ENCODE measurements at regions not wholly inside any gene's neighbourhood (a gene's known extent, or its start where the extent isn't known, plus 50 kb on each side); places are given as distances from the start of the nearest gene placed in this dataset.
"Not testable (repeated sequence)": the region's sequence is repeated elsewhere in the genome, so short reads cannot be mapped to it uniquely, and the experiment has no call there.

DNA sequence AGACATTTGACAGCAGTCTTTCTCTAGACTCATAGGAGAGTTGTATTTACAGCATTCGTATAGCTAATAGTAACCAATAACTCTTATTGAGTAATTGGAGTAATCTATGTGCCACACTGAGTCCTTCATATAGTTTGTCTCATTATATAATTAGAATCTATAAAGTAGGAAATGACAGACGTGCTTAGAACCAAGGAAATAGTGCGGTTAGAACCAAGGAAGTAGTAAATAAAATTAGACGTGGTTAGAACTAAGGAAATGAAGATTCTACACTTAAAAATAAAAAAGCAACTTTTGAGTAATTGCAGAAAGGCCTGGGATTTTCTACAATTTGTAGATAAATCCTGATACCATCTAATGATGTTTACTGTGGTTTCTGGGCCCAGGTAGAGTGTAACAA is 107.8 kb upstream of the TNFSF11 start:
- H3K4me3 ChIP-seq = no peak overlapping the region

DNA sequence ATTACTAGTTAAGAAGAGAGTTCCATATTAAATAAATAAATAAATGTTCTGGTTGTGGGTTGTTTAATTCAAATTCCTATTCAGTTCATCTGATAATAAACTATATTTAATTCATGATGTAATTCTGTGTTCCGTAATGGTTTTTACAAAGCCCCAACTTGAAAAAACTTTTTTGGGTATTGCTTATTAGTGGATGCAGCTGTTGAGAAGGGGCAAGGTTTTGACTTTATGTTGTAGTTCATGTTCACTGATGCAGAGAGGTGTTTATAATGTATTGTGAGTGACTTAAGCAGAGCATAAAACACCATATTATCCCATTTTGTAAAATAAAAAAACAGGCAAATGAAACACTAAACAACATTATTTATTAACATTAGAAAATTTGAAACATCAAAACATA is 107.3 kb upstream of the TNFSF11 start:
- Histone ChIP-seq H3K4me3 (no peak overlapping the region), H3K27ac (peak overlapping the region in 1 of 21 experiments; percentile 2)

More for the DNA sequence above, 107.8 kb upstream of the TNFSF11 start:
- peak overlapping the region in 1 of 21 experiments; percentile 2 for H3K27ac ChIP-seq

DNA sequence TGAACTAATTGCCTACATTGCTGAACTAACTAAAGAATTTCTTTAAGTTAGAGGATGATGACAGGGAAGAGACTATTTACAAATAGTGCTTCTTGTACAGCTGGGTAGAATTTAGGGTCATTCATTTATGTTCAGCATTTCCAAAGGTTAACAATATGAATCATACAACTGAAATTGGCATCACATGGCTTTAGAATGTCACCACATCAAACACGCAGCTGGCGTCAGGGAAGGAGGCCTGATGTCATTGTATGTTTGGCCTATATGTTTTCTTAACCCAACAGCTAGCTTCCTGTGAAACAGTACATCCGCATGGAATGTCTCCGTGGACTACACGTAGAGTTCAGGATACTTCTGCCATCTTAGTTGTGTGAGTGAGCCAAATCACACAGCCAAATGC is 99.0 kb upstream of the TNFSF11 start:
- no peak overlapping the region for H3K4me3 ChIP-seq
- no peak overlapping the region for H3K27ac ChIP-seq

DNA sequence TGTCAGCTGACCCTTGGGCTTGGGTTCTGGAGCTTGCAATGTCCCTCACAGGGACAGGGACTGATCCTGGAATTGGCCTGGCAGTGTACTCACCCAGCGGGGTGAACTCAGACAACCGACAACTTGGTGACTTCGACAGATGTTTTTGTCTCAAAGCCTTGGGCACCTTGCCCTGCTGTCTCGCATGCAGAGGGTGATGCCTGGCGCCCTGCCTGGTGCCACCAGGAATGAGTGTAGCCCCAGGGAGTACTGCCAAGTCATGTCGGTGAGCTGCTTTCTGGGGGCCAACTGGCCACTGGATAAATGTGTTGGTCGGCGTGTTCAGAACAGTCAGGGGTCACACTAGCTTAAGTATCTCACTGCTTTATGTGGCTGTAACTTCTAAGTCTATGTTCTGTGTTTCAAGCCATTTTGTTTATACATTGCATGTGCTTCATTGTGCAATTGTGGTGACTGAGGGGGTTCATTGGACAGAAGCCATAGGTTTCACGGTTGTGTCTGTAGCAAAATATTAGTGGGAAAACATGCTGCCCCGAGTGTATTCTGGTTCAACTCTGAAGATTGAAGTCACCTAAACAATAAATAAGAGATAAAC is 96.3 kb upstream of the TNFSF11 start:
- H3K4me3 ChIP-seq = no peak overlapping the region
- no peak overlapping the region for H3K27ac ChIP-seq

DNA sequence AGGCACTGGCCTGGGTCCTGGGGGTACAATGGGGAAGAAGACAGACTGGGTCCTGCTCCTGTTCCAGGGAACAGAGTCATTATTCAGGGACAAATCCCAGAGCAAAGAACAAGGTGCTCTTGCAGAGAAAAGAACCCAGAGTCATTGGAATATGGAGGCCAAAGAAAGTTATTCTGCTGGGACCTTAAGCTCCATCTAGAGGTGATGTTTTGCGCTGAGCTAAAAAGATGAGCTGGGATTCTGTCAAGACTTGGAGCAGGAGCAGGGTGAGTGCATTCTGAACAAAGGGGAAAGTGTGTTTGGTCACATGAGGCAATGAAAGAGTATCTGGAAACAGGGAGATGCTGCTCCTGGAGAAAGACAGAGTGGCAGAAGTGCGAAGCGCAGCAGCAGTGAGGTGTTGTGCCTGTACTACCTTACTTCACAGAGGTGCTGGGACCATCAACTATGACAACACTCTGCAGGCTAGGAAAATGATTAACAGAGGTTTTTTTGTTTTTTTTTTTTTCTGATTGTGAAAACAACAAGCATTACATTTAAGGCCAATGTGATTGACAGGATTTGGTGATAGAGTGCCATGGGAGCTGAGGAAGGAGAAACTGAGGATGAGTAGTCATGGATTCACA is 95.3 kb upstream of the TNFSF11 start:
- Histone ChIP-seq H3K27ac (no peak overlapping the region), H3K4me3 (no peak overlapping the region)

DNA sequence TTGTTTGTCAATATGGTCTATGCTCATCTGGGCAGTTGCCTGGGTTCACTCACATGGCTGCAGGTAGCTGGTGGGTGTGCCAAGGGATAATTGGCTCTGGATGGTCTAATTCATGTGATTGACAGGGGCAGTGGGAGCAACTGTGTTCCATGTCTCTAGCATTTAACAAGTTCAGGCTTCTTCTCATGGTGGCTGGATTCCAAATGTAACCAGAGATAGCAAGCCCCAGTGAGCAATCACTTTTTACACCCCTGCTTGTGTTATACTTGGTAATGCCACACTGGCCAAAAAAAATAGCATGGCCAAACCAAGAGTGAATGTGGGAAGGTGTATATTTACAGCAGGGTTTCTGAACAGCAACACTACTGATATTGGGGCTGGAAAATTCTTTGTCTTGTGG is 89.6 kb upstream of the TNFSF11 start:
- no peak overlapping the region for H3K4me3 ChIP-seq
- H3K27ac ChIP-seq = peak overlapping the region in 3 of 21 experiments; percentile 4 to 39 (median 29)

DNA sequence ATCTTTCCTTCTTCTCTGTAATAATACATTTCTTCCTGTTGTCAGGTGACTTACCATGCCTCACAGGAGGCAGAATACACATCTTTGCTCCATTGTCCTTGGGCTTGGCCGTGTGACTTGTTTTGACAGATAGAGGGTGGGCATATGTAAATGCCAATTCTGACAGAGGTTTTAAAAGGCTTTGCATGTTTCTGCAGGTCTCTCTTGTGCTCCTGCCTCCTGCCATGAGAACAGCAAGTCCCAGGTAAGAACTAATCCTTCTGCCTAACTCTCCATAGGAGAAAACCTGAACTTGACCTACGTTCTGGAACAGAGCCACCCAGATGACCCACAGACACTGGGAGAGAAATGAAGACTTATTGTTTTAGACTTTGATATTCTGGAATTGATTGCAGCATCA is 88.7 kb upstream of the TNFSF11 start:
- peak overlapping the region in 1 of 7 experiments; percentile 17 for H3K4me3 ChIP-seq
- peak overlapping the region in 4 of 21 experiments; percentile 4 to 39 (median 25) for H3K27ac ChIP-seq

DNA sequence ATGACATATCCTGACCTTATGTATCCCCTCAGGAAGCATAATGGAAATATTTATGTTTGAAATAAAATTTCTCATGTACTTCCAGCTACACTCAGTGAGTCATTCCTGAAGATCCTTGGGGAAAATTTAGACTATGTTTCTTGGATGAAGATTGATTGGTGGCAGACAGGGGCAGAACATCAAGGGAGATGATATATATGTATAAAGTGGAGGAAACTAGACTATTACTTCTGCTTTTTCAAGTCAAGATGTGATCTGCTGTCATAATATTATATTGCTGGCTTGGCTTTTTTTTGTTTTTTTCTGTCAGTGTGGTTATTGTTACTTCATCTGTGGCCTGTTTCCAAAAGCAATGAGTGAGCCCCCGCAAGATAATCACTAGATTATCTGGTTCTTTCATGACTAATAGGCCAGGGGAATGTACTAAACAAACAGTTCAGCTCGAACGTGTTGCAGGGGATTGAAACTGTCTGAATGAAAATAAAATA is 87.2 kb upstream of the TNFSF11 start:
- Histone ChIP-seq H3K4me3 (no peak overlapping the region), H3K27ac (peak overlapping the region in 3 of 21 experiments; percentile 3 to 33 (median 8))

DNA sequence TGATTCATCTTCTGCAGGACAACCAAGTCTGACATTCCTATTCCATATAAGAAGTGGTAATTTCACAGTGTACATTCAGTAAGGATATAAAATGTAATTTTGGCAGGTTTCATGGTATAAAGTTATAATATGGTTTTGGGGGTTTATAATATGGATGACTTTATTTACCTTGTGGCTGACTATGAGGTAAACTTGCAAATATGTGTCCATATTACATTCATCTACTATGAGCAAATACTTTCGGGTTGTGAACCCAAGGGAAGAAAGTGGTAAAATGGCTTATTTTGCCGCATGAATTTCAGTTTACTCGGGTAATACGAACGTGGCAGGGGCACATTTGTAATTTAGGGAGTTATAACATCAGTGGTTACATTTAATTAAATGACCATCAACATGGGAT is 86.7 kb upstream of the TNFSF11 start:
- H3K27ac ChIP-seq = no peak overlapping the region
- H3K4me3 ChIP-seq = no peak overlapping the region

DNA sequence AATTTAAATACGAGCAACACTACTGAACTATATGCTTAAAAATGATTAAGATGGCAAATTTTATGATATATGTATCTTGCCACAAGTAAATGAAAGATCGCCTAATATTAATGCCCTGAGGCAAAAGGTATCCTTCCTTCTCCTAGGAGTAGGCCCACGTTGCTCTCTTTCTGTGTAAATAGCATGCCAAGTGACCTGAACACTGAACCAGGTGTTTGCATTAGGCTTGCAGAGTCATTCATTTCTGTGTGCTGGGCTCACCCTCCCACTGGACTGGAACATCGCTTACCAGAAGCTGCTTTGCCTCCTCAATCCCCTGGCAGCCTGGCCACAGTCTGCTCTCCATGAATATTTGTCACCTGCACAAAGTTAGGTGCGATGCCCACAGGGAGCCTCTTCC is 83.3 kb upstream of the TNFSF11 start:
- H3K4me3 ChIP-seq = no peak overlapping the region
- no peak overlapping the region for H3K27ac ChIP-seq

DNA sequence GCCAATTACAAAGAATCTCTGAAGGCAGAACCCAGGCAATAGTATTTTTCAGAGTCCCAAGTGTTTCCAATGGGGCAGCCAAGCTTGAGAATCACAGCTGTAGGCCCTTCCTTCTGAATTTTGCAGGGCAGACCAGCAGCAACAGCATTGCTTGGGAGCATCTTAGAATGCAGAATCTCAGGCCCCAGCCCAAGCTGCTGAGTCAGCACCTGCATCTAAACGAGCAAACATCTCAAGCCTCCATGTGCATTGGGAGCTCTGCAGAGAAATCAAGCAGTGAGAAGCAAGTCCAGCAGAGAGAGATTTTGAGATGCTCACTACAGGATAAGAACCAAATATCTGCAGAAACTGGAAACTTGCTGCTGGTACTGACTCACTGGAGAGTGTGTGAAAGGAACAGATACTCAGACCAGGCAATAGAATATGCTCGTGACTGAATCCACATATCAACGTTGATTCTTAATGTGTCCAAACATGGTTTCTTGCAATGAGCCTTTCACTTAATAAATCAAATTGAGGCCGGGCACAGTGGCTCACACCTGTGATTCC is 81.5 kb upstream of the TNFSF11 start:
- no peak overlapping the region for H3K27ac ChIP-seq
- H3K4me3 ChIP-seq = no peak overlapping the region

DNA sequence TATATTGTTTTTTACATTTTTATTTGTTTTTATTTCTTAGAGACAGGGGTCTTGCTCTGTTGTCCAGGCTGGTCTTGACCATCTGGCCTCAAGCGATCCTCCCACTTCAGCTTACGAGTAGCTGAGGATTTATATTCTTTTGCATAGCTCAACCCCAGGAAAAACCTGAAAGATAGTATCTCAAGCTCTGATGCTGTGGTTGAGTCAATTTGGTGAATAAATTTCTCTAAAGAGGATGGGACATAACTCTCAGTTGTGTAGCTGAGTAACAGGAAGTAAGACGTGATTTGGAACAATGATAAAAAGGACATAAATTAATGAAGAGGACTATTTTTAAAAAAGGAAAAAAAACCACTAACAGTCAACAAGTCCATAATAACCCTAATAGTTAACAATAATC is 79.8 kb upstream of the TNFSF11 start:
- Histone ChIP-seq H3K27ac (no peak overlapping the region), H3K4me3 (no peak overlapping the region)

DNA sequence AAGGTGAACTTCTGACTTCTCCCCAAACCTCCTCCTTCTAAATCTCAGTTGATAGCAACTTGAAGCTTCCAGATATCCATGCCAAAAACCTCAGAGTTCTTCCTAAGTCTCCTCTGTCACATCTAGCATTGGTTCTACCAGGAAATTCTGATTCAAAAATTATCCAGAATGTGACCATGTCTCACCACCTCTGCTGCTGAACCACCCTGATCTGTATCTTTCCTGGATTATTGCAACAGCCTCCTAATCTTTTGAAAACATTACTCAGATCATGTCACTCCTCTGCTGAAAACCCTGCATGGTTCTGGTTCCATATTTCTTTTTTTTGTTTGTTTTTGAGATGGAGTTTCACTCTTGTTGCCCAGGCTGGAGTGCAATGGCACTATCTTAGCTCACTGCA is 78.7 kb upstream of the TNFSF11 start:
- H3K4me3 ChIP-seq = no peak overlapping the region
- no peak overlapping the region for H3K27ac ChIP-seq

DNA sequence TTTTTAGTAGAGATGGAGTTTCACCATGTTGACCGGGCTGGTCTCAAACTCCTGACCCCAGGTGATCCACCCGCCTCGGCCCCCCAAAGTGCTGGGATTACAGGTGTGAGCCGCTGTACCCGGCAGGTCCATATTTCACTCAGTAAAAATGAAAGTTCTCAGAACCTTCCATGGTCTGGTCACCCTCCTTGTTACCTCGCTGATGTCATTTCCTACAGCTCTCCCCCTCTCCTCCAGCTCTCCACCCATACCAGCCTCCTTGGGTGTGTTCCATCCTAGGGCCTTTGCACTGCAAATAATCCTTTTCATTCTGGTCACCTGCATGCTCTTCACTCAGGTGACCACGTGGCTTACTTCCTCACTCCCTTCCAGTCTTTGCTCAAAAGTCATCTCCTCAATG is 78.2 kb upstream of the TNFSF11 start:
- no peak overlapping the region for H3K27ac ChIP-seq
- H3K4me3 ChIP-seq = no peak overlapping the region

DNA sequence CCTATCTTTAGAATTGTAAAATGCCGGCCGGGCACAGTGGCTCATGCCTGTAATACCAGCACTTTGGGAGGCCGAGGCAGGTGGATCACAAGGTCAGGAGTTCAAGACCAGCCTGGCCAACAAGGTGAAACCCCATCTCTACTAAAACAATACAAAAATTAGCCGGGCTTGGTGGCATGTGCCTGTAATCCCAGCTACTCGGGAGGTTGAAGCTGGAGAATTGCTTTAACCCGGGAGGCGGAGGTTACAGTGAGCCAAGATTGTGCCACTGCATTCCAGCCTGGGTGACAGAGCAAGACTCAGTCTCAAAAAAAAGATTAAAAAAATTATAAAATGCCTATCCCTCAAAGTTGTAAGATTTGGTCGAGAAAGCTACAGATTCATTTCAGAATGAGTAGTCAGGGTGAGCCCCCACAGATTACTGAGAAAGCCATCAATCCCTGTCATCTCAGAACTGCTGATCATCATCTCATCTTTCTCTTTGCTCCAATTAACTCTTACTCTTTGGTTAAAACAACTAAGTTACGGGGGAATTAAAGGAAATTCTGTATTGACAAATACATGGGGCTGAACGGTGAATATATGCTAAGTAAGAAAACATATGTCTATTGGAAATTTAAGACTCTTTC is 76.9 kb upstream of the TNFSF11 start:
- not testable (repeated sequence) for H3K4me3 ChIP-seq

DNA sequence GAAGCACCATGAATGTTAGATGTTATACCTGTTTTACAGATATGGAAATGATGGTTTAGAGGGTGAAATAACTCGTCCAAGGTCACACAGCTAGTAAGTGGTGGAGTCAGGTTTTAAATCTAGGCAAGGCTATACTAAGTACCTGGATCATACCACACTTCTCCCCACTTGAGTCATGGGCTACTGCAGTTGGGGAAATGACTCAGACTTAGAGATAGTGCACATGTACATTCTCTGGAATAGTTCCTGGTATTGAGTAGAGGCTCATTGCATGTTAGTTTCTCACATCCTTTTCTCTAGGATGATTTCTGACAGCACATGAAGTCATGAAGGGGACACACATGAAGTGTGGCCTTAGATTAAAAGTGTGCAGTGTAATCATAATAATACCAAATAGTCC is 76.2 kb upstream of the TNFSF11 start:
- Histone ChIP-seq H3K27ac (no peak overlapping the region), H3K4me3 (no peak overlapping the region)

More for the DNA sequence above, 76.9 kb upstream of the TNFSF11 start:
- H3K27ac ChIP-seq = not testable (repeated sequence)

DNA sequence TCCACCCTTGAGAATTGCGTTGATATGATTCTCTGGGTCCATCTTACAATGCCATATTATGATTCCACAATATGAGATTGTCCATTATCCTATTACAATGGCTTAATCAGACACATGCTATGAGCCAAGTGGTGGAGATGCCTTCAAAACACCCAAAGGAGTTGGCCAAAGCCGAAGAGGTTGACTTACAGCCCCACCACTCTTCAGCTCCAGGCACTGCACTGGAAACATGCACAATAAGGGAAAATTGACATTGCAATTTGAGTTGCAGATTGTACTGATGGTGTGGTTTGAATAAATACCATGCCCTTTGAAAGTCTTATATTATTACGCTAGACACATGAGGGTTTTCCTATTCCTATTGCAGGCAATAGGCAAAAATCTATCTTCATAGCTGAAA is 75.4 kb upstream of the TNFSF11 start:
- no peak overlapping the region for H3K27ac ChIP-seq
- no peak overlapping the region for H3K4me3 ChIP-seq

Measured in skin epidermis (tissue), 12 donors.